ENCODE measurements at regions not wholly inside any gene's neighbourhood (a gene's known extent, or its start where the extent isn't known, plus 50 kb on each side); places are given as distances from the start of the nearest gene placed in this dataset.
"Not testable (repeated sequence)": the region's sequence is repeated elsewhere in the genome, so short reads cannot be mapped to it uniquely, and the experiment has no call there.

- no peak for DNase-seq
Measured at GRCh38 chr4:3365326-3365725, 72.5 kb downstream of the RGS12 start.

- DNase-seq: no peak
Measured at GRCh38 chr4:3365871-3366842, 73.3 kb downstream of the RGS12 start.

DNA sequence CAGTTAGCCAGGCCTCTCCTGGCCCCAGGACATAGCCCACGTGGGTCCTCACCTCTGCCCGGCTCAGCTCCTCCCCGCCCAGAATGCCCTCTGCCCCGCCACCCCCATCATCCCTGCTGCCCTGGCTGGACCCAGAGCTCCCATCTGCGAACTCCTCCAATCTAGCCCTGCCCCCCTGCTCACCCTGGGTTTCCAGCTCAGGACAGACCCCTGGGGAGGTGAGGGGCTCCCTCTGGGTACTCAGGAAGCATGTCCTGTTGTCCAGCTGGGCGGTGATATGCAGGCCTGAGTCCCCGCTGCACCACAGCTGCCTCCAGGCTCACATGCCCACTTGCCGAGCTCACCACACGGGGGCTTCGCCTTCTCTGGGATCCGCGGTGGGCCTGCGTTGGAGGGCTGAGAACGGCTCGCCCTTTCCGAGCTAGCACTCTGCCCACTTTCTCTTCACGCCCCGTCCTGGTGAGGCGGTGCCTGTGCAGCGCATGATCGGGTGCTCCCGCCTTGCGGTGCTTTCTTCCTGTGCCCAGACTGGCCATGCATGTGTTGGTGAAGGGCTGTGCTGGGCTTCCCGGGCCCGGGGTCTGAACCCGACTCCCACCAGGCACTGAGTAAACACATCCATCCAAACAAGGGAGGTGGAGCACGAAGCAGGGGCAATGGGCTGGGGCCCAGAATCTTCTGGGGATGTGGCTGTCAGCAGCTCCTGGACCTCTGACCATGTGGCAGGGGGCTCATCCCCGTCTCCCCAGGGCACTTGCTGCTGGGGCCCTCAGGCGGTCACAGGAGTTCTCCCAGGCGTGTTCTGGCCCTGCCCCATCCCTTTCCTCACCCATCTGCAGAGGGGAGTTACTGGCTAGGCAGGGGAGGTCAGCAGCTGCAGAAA, 74.3 kb downstream of the RGS12 start:
- no peak for DNase-seq

DNA sequence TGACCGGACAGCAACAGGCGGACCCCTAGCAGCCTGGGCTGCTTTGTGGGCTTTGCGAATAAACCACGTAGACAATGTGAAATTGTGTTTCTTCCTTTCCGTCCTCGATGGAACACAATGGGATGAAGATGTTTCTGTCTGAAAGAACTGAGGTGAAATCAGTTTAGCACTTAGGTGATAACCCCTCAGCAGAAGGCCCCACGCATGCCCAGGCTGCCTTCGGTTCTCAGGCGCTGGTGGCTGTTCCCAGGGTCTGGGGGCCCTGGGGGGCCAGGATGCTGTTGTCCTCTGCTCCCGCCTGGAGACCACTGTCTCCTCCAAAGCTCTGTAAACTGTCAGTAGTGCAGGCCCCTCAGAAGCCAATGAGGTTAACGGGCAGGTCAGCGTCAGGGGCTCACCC, 73.9 kb upstream of the HGFAC start:
- DNase-seq: no peak

DNA sequence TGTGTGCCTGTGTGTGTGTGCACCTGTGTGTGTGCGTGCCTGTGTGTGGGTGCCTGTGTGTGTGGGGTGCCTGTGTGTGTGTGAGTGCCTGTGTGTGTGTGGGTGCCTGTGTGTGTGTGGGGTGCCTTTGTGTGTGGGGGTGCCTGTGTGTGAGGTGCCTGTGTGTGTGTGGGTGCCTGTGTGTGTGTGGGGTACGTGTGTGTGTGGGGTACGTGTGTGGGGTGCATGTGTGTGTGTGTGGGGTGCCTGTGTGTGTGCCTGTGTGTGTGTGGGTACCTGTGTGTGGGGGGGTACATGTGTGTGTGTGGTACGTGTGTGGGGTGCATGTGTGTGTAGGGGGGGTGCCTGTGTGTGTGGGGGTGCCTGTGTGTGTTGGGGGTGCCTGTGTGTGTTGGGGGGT, 73.4 kb upstream of the HGFAC start:
- DNase-seq: no peak

DNA sequence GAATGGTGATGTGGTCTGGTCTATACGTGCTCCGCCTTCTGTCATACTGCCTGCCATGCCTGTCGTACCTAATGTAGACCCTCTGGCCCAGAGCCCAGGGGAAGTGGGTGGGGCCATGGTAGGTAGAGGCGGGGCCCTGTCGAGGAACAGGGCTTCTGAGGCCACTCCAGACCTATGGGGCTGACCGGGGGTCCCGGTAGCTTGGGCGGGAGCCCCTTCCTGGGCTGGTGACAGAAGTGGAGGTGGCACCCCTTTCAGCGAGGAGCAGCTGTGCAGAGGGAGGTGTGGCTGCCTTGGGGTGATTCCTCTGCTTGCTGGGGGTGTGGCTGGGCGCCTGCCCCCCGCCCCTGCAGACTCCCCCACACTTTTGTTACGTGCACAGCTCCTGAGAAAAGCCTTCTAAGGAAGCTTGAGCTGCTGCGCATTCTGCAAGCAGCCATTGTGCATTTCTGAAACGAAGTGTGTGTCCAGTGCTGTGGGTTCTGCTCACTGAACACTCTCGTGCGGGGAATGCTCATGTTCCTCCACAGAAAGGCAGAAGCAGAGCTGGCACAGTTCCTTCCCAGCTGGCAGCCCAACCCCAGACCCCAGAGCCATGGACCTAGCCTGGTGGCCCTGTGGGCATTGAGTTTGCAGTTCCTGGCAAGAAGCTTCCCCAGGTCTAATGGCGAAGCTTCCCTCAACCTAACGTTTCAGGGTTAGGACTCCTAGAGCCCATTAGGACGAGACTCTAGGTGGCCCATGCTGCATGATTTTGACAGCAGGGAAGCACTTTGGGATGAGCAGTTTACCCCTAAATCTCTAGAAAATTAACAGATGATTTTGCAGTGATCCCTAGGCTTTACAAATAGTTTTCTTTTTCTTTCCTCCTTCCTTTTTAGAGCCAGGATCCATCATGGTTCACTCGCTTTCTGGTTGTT, 72.7 kb upstream of the HGFAC start:
- no peak for DNase-seq

DNA sequence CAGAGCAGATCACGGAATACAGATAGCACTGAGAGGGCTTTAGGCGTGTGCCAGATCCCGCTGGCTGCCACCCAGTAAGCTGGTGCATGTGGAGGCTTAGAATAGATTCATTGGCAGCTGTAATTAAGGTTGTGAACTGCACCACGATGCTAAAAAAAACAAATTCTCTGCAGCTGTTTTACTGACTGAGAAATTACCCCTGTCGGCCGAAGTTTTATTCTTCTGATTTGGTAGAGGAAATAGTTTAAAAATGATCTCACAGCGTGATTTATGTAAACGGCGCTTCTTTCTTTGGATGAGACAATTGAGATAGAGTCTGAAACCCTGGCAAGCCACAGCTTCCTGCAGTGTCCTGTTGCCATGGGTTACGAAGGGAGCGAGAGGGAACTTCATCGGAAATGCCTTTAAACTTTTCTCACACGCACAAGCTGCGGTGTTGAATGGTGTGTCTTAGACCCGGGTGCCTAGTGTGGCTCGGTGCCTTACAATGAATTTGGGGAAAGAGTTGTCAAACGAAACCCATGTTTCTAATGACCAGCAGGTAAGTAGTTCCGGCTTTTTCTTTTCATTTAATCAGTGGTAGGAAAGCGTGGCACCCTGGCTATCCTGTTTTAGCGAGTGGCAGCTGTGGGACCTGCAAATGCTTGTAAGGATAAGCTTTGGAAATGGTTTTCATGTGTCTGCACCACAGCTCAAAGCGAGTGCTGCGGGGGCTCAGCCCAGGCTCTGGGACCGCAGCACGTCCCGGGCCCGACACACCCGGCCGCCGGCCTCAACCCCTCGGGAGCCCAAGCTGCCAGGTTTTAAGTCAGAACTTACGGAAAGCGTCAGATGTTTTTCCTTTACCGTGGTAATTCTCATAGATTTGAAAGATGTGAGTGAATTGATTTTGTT, 71.7 kb upstream of the HGFAC start:
- DNase-seq: no peak

- no peak for DNase-seq
Measured at GRCh38 chr4:3371033-3372001, 70.5 kb upstream of the HGFAC start.

DNA sequence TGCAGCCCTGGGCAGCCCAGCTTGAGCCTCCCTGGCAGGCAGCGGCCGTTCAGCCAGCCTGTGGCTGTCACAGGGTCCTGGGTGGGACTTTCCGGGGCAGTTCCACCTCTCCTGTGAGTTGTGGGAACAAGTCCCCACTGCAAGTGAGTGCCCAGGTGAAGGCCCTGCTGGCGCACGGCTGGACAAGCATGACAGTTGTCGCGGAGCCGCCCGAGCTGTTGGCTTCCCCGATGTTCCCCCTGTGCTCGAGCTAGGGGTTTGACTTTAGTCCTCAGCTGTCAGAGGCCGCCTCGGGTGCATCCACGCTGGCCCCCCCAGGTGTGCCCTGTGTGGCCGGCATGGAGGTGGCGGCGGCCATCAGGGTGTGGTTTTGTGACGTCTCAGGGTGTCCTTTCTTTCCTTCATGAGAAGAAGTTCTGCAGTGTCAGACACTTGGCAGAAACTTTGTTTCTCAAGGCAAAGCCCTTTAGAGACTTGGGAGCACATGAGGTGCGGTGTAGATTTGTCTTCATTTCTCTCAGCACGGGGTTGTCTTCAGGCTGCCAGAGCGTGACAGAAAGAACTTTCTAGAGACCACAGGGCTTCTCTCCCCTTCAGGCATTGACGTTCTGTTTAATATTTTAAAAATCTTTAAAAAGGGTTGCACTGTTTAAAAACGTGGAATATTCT, 69.4 kb upstream of the HGFAC start:
- no peak for DNase-seq

- no peak for DNase-seq
Measured at GRCh38 chr4:3372933-3373465, 68.8 kb upstream of the HGFAC start.

DNA sequence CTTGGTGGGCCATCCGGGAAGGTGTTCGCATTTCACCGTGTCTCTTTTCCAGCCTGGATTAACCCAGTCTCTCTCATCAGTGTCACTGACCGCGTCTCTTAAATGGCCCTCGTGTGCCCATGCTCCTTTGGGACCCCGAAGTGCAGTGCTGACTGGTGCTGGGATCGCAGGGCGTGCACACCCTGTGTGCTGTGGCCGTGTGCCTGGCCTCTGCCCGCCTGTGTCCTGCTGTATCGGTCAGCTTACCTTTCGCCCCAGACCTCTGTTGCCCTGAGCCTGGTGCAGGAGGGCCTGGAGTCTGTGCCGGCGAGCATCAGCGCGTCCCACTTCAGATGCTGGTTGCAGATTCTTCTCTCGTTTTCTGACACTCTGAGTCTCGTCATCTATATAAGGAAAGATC, 68.3 kb upstream of the HGFAC start:
- no peak for DNase-seq

- no peak for DNase-seq
Measured at GRCh38 chr4:3374011-3374645, 67.6 kb upstream of the HGFAC start.

GRCh38 chr4:3374667-3375066, 67.1 kb upstream of the HGFAC start:
- DNase-seq: no peak

- peak; percentile 46 for DNase-seq
Measured at GRCh38 chr4:3375688-3376087, 66.1 kb upstream of the HGFAC start.

- DNase-seq: no peak
Measured at GRCh38 chr4:3376266-3376665, 65.5 kb upstream of the HGFAC start.

- no peak for DNase-seq
Measured at GRCh38 chr4:3377557-3377956, 64.2 kb upstream of the HGFAC start.

GRCh38 chr4:3380336-3380735, 61.4 kb upstream of the HGFAC start:
- not testable (repeated sequence) for DNase-seq

DNA sequence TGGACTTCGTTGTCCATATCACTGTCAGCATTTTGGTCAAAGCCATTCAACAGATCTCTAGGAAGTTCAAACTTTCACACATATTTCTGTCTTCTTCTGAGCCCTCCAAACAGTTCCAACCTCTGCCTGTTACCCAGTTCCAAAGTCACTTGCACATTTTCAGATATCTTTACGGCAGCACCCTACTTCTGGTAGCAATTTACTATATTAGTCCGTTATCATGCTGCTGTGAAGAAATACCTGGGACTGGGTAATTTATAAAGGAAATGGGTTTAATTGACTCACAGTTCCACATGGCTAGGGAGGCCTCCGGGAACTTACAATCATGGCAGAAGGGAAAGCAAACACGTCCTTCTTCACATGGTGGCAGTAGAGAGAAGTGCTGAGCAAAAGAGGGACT, 60.6 kb upstream of the HGFAC start:
- not testable (repeated sequence) for DNase-seq

- no peak for DNase-seq
Measured at GRCh38 chr4:3382251-3382650, 59.5 kb upstream of the HGFAC start.
